ENCODE measurements at regions not wholly inside any gene's neighbourhood (a gene's known extent, or its start where the extent isn't known, plus 50 kb on each side); places are given as distances from the start of the nearest gene placed in this dataset.

- Histone ChIP-seq H3K4me3 (ENCODE audit: low read length) (no peak overlapping the region), H3K9me3 (ENCODE audit: low read length) (no peaks in the 10 kb centered on the region), H3F3A (ENCODE audit: insufficient read depth, low read length, poor library complexity, severe bottlenecking) (no peaks in the 10 kb centered on the region), H3K36me3 (ENCODE audit: insufficient read depth, low read length) (no peaks in the 10 kb centered on the region), H3K79me2 (replicated peaks; ENCODE audit: insufficient read depth, low read length) (no peaks in the 10 kb centered on the region), H3K27me3 (ENCODE audit: insufficient read depth, low read depth, low read length) (no peaks in the 10 kb centered on the region), H3K4me2 (ENCODE audit: low read length) (no peak overlapping the region), H3K9ac (ENCODE audit: low read length) (no peak overlapping the region), H3K27ac (ENCODE audit: low read length) (no peak overlapping the region), H4K20me1 (ENCODE audit: insufficient read depth) (no peaks in the 10 kb centered on the region), H2AFZ (ENCODE audit: low read depth, low read length) (no peak overlapping the region), H3K9me2 (ENCODE audit: insufficient read depth, low read length) (no peaks in the 10 kb centered on the region)
- TF ChIP-seq RAD21 (conservative IDR thresholded peaks at IDR 0.05) (no peak), POLR2AphosphoS5 (IDR thresholded peaks at IDR 0.05) (no peak), EZH2 (IDR thresholded peaks at IDR 0.05; ENCODE audit: borderline replicate concordance, insufficient read depth, low read length, poor library complexity, severe bottlenecking) (no peak)
These were observed 266.8 kb upstream of the CRIM1 start for GRCh38 chr2:36088716-36089328.

- no peaks in the 10 kb centered on the region for H3K27me3 ChIP-seq (ENCODE audit: insufficient read depth, low read depth, low read length)
These were observed 268.2 kb upstream of the CRIM1 start for GRCh38 chr2:36087344-36087743.

More at GRCh38 chr2:36087344-36087743, 268.2 kb upstream of the CRIM1 start:
- H3F3A ChIP-seq (ENCODE audit: insufficient read depth, low read length, poor library complexity, severe bottlenecking), result no peaks in the 10 kb centered on the region
- H3K36me3 ChIP-seq (ENCODE audit: insufficient read depth, low read length), result no peaks in the 10 kb centered on the region
- no peak overlapping the region for H3K4me3 ChIP-seq (ENCODE audit: low read length)
- H3K27ac ChIP-seq (ENCODE audit: low read length), result no peak overlapping the region
- no peaks in the 10 kb centered on the region for H3K9me3 ChIP-seq (ENCODE audit: low read length)
- H3K4me2 ChIP-seq (ENCODE audit: low read length), result no peak overlapping the region
- H4K20me1 ChIP-seq (ENCODE audit: insufficient read depth), result no peaks in the 10 kb centered on the region
- no peak overlapping the region for H2AFZ ChIP-seq (ENCODE audit: low read depth, low read length)
- no peak overlapping the region for H3K9ac ChIP-seq (ENCODE audit: low read length)
- H3K79me2 ChIP-seq (replicated peaks; ENCODE audit: insufficient read depth, low read length), result no peaks in the 10 kb centered on the region
- H3K9me2 ChIP-seq (ENCODE audit: insufficient read depth, low read length), result no peaks in the 10 kb centered on the region
- TF ChIP-seq CTCF (IDR thresholded peaks at IDR 0.05; ENCODE audit: poor library complexity, severe bottlenecking) (no peak), RAD21 (conservative IDR thresholded peaks at IDR 0.05) (no peak), TAF1 (IDR thresholded peaks at IDR 0.05; ENCODE audit: low read depth) (no peak), EP300 (conservative IDR thresholded peaks at IDR 0.05; ENCODE audit: poor library complexity, severe bottlenecking) (no peak), REST (IDR thresholded peaks at IDR 0.05; ENCODE audit: borderline replicate concordance) (no peak), MXI1 (conservative IDR thresholded peaks at IDR 0.05; ENCODE audit: poor library complexity, severe bottlenecking) (no peak), EZH2 (IDR thresholded peaks at IDR 0.05; ENCODE audit: borderline replicate concordance, insufficient read depth, low read length, poor library complexity, severe bottlenecking) (no peak), SMC3 (conservative IDR thresholded peaks at IDR 0.05; ENCODE audit: poor library complexity) (no peak), POLR2AphosphoS5 (IDR thresholded peaks at IDR 0.05) (no peak)
